K562 (cell line): ENCODE measurements at regions not wholly inside any gene's neighbourhood (a gene's known extent, or its start where the extent isn't known, plus 50 kb on each side); places are given as distances from the start of the nearest gene placed in this dataset.

Source experiments
- ATAC-seq: fragments of 200-7000 bp; cut with Tn5 transposase; 3 replicates; pipeline ENCODE4 v1.9.1; 2020; ENCODE audit warnings: moderate library complexity
- BruUV-seq: library from RNA; stranded (reverse); fragments of 400-500 nt; replicated peaks from 2 replicates; lab custom pipeline; 2021; lab: Mats Ljungman, UMichigan
- CTCF ChIA-PET: fragments of 300-600 bp; formaldehyde crosslinking; extraction: SDS; loops from one replicate; lab custom pipeline; 2021; ENCODE audit warnings: low intra/inter-chr PET ratio; lab: Yijun Ruan, JAX
- POLR2A ChIA-PET: fragments of 300-600, 350-650 bp; sonication (Branson Sonifier 250); formaldehyde crosslinking; extraction: SDS; loops from one replicate; lab custom pipeline; 2021; ENCODE audit warnings: antibody characterized with exemption, inconsistent platforms; lab: Yijun Ruan, JAX
- DNase-seq, 4 experiments: peaks; one replicate each; pipeline versions ENCODE4 v3.0.0 to v3.0.0-alpha.2; 2011 to 2018; ENCODE audit warnings: low spot score in 3 of 4, mixed read lengths in 3 of 4; ENCODE audit errors: extremely low read depth in 1 of 4
- FAIRE-seq: peaks from 2 replicates; lab custom pipeline; 2011; peaks lifted over from hg19 to GRCh38; lab: Jason Lieb, UNC
- H2AFZ ChIP-seq: 2 replicates; pipeline ENCODE4 v1.6.0; 2011; ENCODE audit warnings: low read depth, low read length, control low read depth, inconsistent platforms
- H3K27ac ChIP-seq: fragments of 200-600 bp; 3 replicates; pipeline ENCODE4 v1.8.0; 2011; ENCODE audit warnings: low read depth, mild to moderate bottlenecking, control low read depth, inconsistent platforms, low read length, moderate library complexity, mixed read lengths; ENCODE audit errors: extremely low read depth
- H3K27me3 ChIP-seq, 2 experiments: fragments of 300-600 bp in 1 of 2; 2 replicates in 1 of 2; 3 replicates in 1 of 2; pipeline versions ENCODE4 v1.6.0 to v1.8.0; 2011; ENCODE audit warnings: inconsistent platforms in 2 of 2, low read length in 2 of 2, mild to moderate bottlenecking in 1 of 2, mixed read lengths in 1 of 2, moderate library complexity in 1 of 2; ENCODE audit not compliant: control insufficient read depth in 2 of 2, insufficient read depth in 2 of 2
- H3K36me3 ChIP-seq: fragments of 300-600 bp; 3 replicates; pipeline ENCODE4 v1.8.0; 2011; ENCODE audit warnings: mild to moderate bottlenecking, low read length, inconsistent platforms; ENCODE audit not compliant: control insufficient read depth, insufficient read depth
- H3K4me1 ChIP-seq, 2 experiments: fragments of 200-600 bp in 1 of 2; replicated peaks in 1 of 2; 2 replicates in 1 of 2; 3 replicates in 1 of 2; pipeline versions ENCODE4 v1.5.1 to v1.8.0; 2011; ENCODE audit warnings: inconsistent platforms in 2 of 2, low read length in 2 of 2, mild to moderate bottlenecking in 1 of 2, mixed read lengths in 1 of 2, moderate library complexity in 1 of 2; ENCODE audit not compliant: control insufficient read depth in 2 of 2, insufficient read depth in 2 of 2
- H3K4me2 ChIP-seq: 2 replicates; pipeline ENCODE4 v1.6.1; 2011; ENCODE audit warnings: low read length, control low read depth, inconsistent platforms, mixed read lengths; ENCODE audit not compliant: insufficient read depth
- H3K4me3 ChIP-seq: fragments of 200-600 bp; sonication (generic), shearing (Covaris generic); 2 replicates; pipeline ENCODE4 v1.5.1; 2016; ENCODE audit warnings: control low read depth, inconsistent platforms
- H3K79me2 ChIP-seq: fragments of 200-600 bp; 3 replicates; pipeline ENCODE4 v1.8.0; 2011; ENCODE audit warnings: low read length, inconsistent platforms; ENCODE audit not compliant: control insufficient read depth, insufficient read depth
- H3K9ac ChIP-seq, 2 experiments: 2 replicates each; pipeline versions ENCODE4 v1.6.0 to v1.6.1; 2011; ENCODE audit warnings: low read depth in 2 of 2, low read length in 2 of 2, control low read depth in 1 of 2, inconsistent platforms in 1 of 2, mild to moderate bottlenecking in 1 of 2, mixed read lengths in 1 of 2; ENCODE audit not compliant: insufficient read depth in 1 of 2
- H3K9me1 ChIP-seq: one replicate; pipeline ENCODE4 v1.6.0; 2011; ENCODE audit warnings: inconsistent platforms, mild to moderate bottlenecking, low read length, moderate library complexity; ENCODE audit not compliant: control insufficient read depth, insufficient read depth
- H3K9me3 ChIP-seq: replicated peaks from 2 replicates; pipeline ENCODE4 v1.5.1; 2011; ENCODE audit warnings: low read depth, low read length, inconsistent platforms; ENCODE audit not compliant: control insufficient read depth, insufficient read depth
- H4K20me1 ChIP-seq: replicated peaks from 2 replicates; pipeline ENCODE4 v1.6.1; 2011; ENCODE audit warnings: low read length, inconsistent platforms, mixed read lengths; ENCODE audit not compliant: control insufficient read depth, insufficient read depth
- PHB ChIP-seq: fragments of 250-450 bp; sonication (Bioruptor Pico); IDR thresholded peaks from 2 replicates; pipeline ENCODE4 v1.5.0; 2021
- TCF15 ChIP-seq: fragments of 250-450 bp; sonication (Bioruptor Pico); IDR thresholded peaks from 2 replicates; pipeline ENCODE4 v1.8.0; 2022; ENCODE audit warnings: moderate library complexity, mild to moderate bottlenecking, inconsistent platforms
- WHSC1 ChIP-seq: IDR thresholded peaks from one replicate; pipeline ENCODE4 v1.6.1; 2012; ENCODE audit warnings: low read length, control low read depth, inconsistent platforms
- ZBTB5 ChIP-seq: fragments of 450-650 bp; IDR thresholded peaks from 2 replicates; pipeline ENCODE4 v1.6.1; 2017; ENCODE audit warnings: antibody characterized with exemption
- WGBS: fragments of 100-300 bp; shearing (Covaris generic); methylation state at CpG from one replicate; pipeline ENCODE4 v1.1.6; 2016; ENCODE audit warnings: low coverage, mixed read lengths; ENCODE audit not compliant: insufficient coverage; ENCODE audit errors: missing lambda C conversion rate; 5-methylcytosine and 5-hydroxymethylcytosine counted together
- in situ Hi-C: fragments of 300-500 bp; cut with MboI; formaldehyde crosslinking; loops from 4 replicates; pipeline ENCODE4 v1.15.0; 2018; ENCODE audit warnings: inconsistent platforms, mixed read lengths
- intact Hi-C: fragments of 100-400 bp; cut with micrococcal nuclease; formaldehyde crosslinking; loops from 2 replicates; pipeline ENCODE4 v1.14.2; 2022

- Histone ChIP-seq H3K9ac (no peak overlapping the region), H3K4me1 (peaks cover 0 to 11% of the 10 kb centered on the region in 2 experiments; a peak in 3 of 5 replicates), H3K9me1 (no peaks in the 10 kb centered on the region), H4K20me1 (no peaks in the 10 kb centered on the region)
- intact Hi-C loops = no loop called here
- TF ChIP-seq PHB (CRISPR knock-in tag) (no peak), WHSC1 (no peak), ZBTB5 (no peak), TCF15 (CRISPR knock-in tag) (no peak)
- TF ChIP-seq, all 486 proteins: peak for 0
- Histone ChIP-seq H3K27ac (no peak overlapping the region), H3K9me3 (no peaks in the 10 kb centered on the region), H3K4me2 (no peak overlapping the region), H3K79me2 (no peaks in the 10 kb centered on the region), H3K4me3 (no peak overlapping the region), H3K27me3 (no peaks in the 10 kb centered on the region), H2AFZ (no peak overlapping the region), H3K36me3 (no peaks in the 10 kb centered on the region)
- DNase-seq (no peak), FAIRE-seq (no peak), ATAC-seq (no peak)
- ChIA-PET CTCF (no interaction called here), POLR2A (no interaction called here)
- WGBS = 35% methylated on average over 3 of the region's 3 CpGs
- BruUV-seq = no TSS peak
- in situ Hi-C loops = no loop called here
These were observed 178.3 kb upstream of the MCHR2 start for GRCh38 chr6:100172322-100172713.
